Ovary (tissue), 3 donors: ENCODE measurements at regions not wholly inside any gene's neighbourhood (a gene's known extent, or its start where the extent isn't known, plus 50 kb on each side); places are given as distances from the start of the nearest gene placed in this dataset.

ENCODE experiments used
- POLR2A ChIP-seq: fragments of 450-650 bp; IDR thresholded peaks from one replicate; pipeline ENCODE4 v1.6.1; 2017; ENCODE audit warnings: antibody characterized with exemption, mild to moderate bottlenecking, moderate library complexity
- TF ChIP-seq, protein P1 (sequence below), 3 donors: fragments of 450-650 bp in 2 of 3; fragments of 200-600 bp in 1 of 3; IDR thresholded peaks; one replicate each; pipeline versions ENCODE4 v1.5.1 to v1.8.0; 2016 to 2022; ENCODE audit warnings: antibody characterized with exemption in 3 of 3, mild to moderate bottlenecking in 1 of 3
- donor health status: DM: no; HTN: no; CAD: no.

DNA sequence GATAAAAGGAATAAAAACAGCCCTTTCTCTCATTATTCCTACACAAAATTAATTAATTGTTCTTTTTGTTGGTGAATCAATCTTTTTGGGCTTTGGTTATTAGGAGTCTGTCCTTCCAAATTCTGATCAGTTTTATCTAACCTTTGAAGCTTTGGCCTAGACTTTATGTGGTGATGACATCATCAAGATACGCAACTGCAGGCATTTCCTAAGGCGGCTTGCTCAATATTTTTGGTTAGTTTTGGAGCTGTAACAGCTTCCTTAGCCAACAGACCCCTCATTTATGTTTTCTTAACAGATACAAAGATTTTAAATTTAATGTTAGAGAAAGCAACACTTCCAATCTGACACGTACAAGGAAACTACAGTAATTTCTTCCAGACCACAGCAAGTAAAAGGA lies 87.8 kb upstream of the PDE3A start:
- TF ChIP-seq, protein P1, sequence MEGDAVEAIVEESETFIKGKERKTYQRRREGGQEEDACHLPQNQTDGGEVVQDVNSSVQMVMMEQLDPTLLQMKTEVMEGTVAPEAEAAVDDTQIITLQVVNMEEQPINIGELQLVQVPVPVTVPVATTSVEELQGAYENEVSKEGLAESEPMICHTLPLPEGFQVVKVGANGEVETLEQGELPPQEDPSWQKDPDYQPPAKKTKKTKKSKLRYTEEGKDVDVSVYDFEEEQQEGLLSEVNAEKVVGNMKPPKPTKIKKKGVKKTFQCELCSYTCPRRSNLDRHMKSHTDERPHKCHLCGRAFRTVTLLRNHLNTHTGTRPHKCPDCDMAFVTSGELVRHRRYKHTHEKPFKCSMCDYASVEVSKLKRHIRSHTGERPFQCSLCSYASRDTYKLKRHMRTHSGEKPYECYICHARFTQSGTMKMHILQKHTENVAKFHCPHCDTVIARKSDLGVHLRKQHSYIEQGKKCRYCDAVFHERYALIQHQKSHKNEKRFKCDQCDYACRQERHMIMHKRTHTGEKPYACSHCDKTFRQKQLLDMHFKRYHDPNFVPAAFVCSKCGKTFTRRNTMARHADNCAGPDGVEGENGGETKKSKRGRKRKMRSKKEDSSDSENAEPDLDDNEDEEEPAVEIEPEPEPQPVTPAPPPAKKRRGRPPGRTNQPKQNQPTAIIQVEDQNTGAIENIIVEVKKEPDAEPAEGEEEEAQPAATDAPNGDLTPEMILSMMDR (IDR thresholded peaks at IDR 0.05), result no peak
- TF ChIP-seq POLR2A, result no peak
